A549 (cell line): ENCODE measurements at regions not wholly inside any gene's neighbourhood (a gene's known extent, or its start where the extent isn't known, plus 50 kb on each side); places are given as distances from the start of the nearest gene placed in this dataset.

ENCODE experiments used
- ATAC-seq, 2 experiments: fragments of 200-7000 bp in 1 of 2; fragments of >200 bp in 1 of 2; cut with Nextera tagmentation in 1 of 2; cut with Tn5 transposase in 1 of 2; 3 replicates each; pipeline versions ENCODE4 v1.8.0 to v1.9.1; 2018 to 2020; ENCODE audit warnings: mild to moderate bottlenecking in 1 of 2, moderate library complexity in 1 of 2
- CTCF ChIA-PET: fragments of 300-600 bp; sonication (Branson Sonifier 250); formaldehyde crosslinking; extraction: SDS; loops from one replicate; lab custom pipeline; 2021; ENCODE audit warnings: antibody characterized with exemption, inconsistent platforms; lab: Yijun Ruan, JAX
- POLR2A ChIA-PET: fragments of 350-600 bp; formaldehyde crosslinking; extraction: SDS; loops from one replicate; lab custom pipeline; 2021; ENCODE audit warnings: antibody characterized with exemption, inconsistent platforms; lab: Yijun Ruan, JAX
- DNase-seq, 2 experiments: peaks; one replicate each; pipeline versions ENCODE4 v3.0.0 to v3.0.0-alpha.2; 2011 to 2016; ENCODE audit warnings: low read depth in 1 of 2, low spot score in 1 of 2
- FAIRE-seq: peaks from 2 replicates; lab custom pipeline; 2011; peaks lifted over from hg19 to GRCh38; lab: Jason Lieb, UNC
- H3K27ac ChIP-seq, 2 experiments: fragments of >200 bp; sonication (Bioruptor Twin); formaldehyde crosslinking; 3 replicates each; pipeline ENCODE4 v1.5.1; 2016 to 2017
- H3K4me1 ChIP-seq: fragments of >200 bp; sonication (Bioruptor Twin); formaldehyde crosslinking; 3 replicates; pipeline ENCODE4 v1.6.1; 2016
- H3K4me2 ChIP-seq: fragments of >200 bp; sonication (Bioruptor Twin); formaldehyde crosslinking; 3 replicates; pipeline ENCODE4 v1.6.1; 2016
- H3K4me3 ChIP-seq: fragments of >200 bp; sonication (Bioruptor Twin); formaldehyde crosslinking; 3 replicates; pipeline ENCODE4 v1.5.1; 2016
- H3K9me3 ChIP-seq: fragments of >200 bp; sonication (Bioruptor Twin); formaldehyde crosslinking; 3 replicates; pipeline ENCODE4 v1.6.1; 2016
- ATOH8 ChIP-seq: fragments of 250-450 bp; sonication (Bioruptor Pico); IDR thresholded peaks from 2 replicates; pipeline ENCODE4 v1.5.0; 2020; ENCODE audit warnings: low read depth, mild to moderate bottlenecking, moderate library complexity
- BHLHE40 ChIP-seq: IDR thresholded peaks from 2 replicates; pipeline ENCODE4 v1.6.1; 2012; ENCODE audit warnings: low read depth, low read length, inconsistent platforms
- CHD2 ChIP-seq: fragments of 150-350 bp; IDR thresholded peaks from 2 replicates; pipeline ENCODE4 v1.6.1; 2014; ENCODE audit warnings: low read length; ENCODE audit not compliant: partially characterized antibody
- CTCF ChIP-seq: fragments of >200 bp; sonication (Bioruptor Twin); formaldehyde crosslinking; IDR thresholded peaks from 3 replicates; pipeline ENCODE4 v1.5.1; 2016
- EHMT2 ChIP-seq: fragments of 200-600 bp; sonication (generic); IDR thresholded peaks from 2 replicates; pipeline ENCODE4 v1.6.1; 2016; ENCODE audit warnings: antibody characterized with exemption, low read depth, mild to moderate bottlenecking, moderate library complexity
- ELK1 ChIP-seq: fragments of 150-350 bp; IDR thresholded peaks from 2 replicates; pipeline ENCODE4 v1.6.1; 2014; ENCODE audit warnings: low read depth, mild to moderate bottlenecking, low read length
- FOSL2 ChIP-seq, 2 experiments: fragments of 450-650 bp in 1 of 2; fragments of >200 bp in 1 of 2; sonication (Bioruptor Twin) in 1 of 2; formaldehyde crosslinking; IDR thresholded peaks; 2 replicates each; pipeline versions ENCODE4 v1.5.0 to v1.6.1; 2016 to 2020; ENCODE audit warnings: mild to moderate bottlenecking in 1 of 2, moderate library complexity in 1 of 2
- FOXS1 ChIP-seq: fragments of 250-450 bp; sonication (Bioruptor Pico); IDR thresholded peaks from 2 replicates; pipeline ENCODE4 v1.5.0; 2020; ENCODE audit warnings: mild to moderate bottlenecking, moderate library complexity
- GATA3 ChIP-seq: IDR thresholded peaks from 2 replicates; pipeline ENCODE4 v1.6.1; 2012; ENCODE audit warnings: borderline replicate concordance
- HOXA7 ChIP-seq: fragments of 250-450 bp; sonication (Bioruptor Pico); IDR thresholded peaks from 2 replicates; pipeline ENCODE4 v1.5.0; 2020; ENCODE audit warnings: mild to moderate bottlenecking, moderate library complexity
- HOXB5 ChIP-seq: fragments of 250-450 bp; sonication (Bioruptor Pico); IDR thresholded peaks from 2 replicates; pipeline ENCODE4 v1.5.0; 2020; ENCODE audit warnings: mild to moderate bottlenecking, moderate library complexity
- KDM1A ChIP-seq: fragments of 200-600 bp; sonication (generic); IDR thresholded peaks from 2 replicates; pipeline ENCODE4 v1.6.1; 2016; ENCODE audit warnings: low read depth, mild to moderate bottlenecking
- MAFK ChIP-seq: fragments of 450-650 bp; IDR thresholded peaks from 2 replicates; pipeline ENCODE4 v1.6.1; 2014; ENCODE audit not compliant: partially characterized antibody
- MYC ChIP-seq: IDR thresholded peaks from 2 replicates; pipeline ENCODE4 v1.6.1; 2012; ENCODE audit warnings: mild to moderate bottlenecking, inconsistent platforms, low read length, improper control_type of control experiment, borderline replicate concordance
- NPAS2 ChIP-seq: fragments of 250-450 bp; sonication (Bioruptor Pico); IDR thresholded peaks from 2 replicates; pipeline ENCODE4 v1.8.0; 2022; ENCODE audit warnings: mild to moderate bottlenecking, moderate library complexity, borderline replicate concordance
- NR3C1 ChIP-seq: fragments of >200 bp; sonication (Bioruptor Twin); formaldehyde crosslinking; IDR thresholded peaks from 3 replicates; pipeline ENCODE4 v1.6.1; 2017
- PBX3 ChIP-seq: IDR thresholded peaks from 2 replicates; pipeline ENCODE4 v1.6.1; 2012
- PHF8 ChIP-seq: fragments of 200-600 bp; sonication (generic); IDR thresholded peaks from 2 replicates; pipeline ENCODE4 v1.6.1; 2016; ENCODE audit warnings: low read depth, mild to moderate bottlenecking, antibody characterized with exemption, moderate library complexity, borderline replicate concordance
- POLR2A ChIP-seq: IDR thresholded peaks from 2 replicates; pipeline ENCODE4 v1.6.1; 2012; ENCODE audit warnings: mild to moderate bottlenecking, low read length
- RFX5 ChIP-seq: fragments of 450-650 bp; IDR thresholded peaks from 2 replicates; pipeline ENCODE4 v1.7.1; 2014; ENCODE audit warnings: antibody characterized with exemption, mild to moderate bottlenecking, moderate library complexity
- TP53 ChIP-seq: fragments of 250-450 bp; sonication (Bioruptor Pico); IDR thresholded peaks from 2 replicates; pipeline ENCODE4 v1.5.0; 2021; ENCODE audit warnings: mild to moderate bottlenecking, moderate library complexity
- ZC3H11A ChIP-seq: fragments of 450-650 bp; IDR thresholded peaks from 2 replicates; pipeline ENCODE4 v1.6.1; 2014; ENCODE audit warnings: antibody characterized with exemption, mild to moderate bottlenecking
- ZFP36 ChIP-seq: fragments of 450-650 bp; IDR thresholded peaks from 2 replicates; pipeline ENCODE4 v1.6.1; 2014; ENCODE audit warnings: borderline replicate concordance; ENCODE audit not compliant: partially characterized antibody
- ZNF302 ChIP-seq: fragments of 250-450 bp; sonication (Bioruptor Pico); IDR thresholded peaks from 2 replicates; pipeline ENCODE4 v1.9.0; 2021; ENCODE audit warnings: inconsistent platforms, mild to moderate bottlenecking, moderate library complexity
- ZSCAN20 ChIP-seq: fragments of 250-450 bp; sonication (Bioruptor Pico); IDR thresholded peaks from 2 replicates; pipeline ENCODE4 v1.8.0; 2022; ENCODE audit warnings: mild to moderate bottlenecking, moderate library complexity
- WGBS: methylation state at CpG from one replicate; pipeline ENCODE4 v1.1.6; 2017; ENCODE audit errors: missing lambda C conversion rate; 5-methylcytosine and 5-hydroxymethylcytosine counted together

- Histone ChIP-seq H3K4me2 (no peak overlapping the region), H3K4me1 (no peaks in the 10 kb centered on the region), H3K9me3 (no peaks in the 10 kb centered on the region), H3K27ac (no peak overlapping the region), H3K4me3 (no peak overlapping the region)
- ChIA-PET POLR2A (no interaction called here), CTCF (interaction anchor here (0.8 kb wide), 1 partner anchor 283 kb away, joined by 4 read pairs; no protein-coding TSS in a partner anchor)
- DNase-seq = no peak
- no peak for ATAC-seq
- no peak for TF ChIP-seq EHMT2
- no peak for TF ChIP-seq MAFK
- no peak for TF ChIP-seq ZC3H11A
- no peak for TF ChIP-seq ATOH8 (CRISPR knock-in tag)
- TF ChIP-seq PHF8 = no peak
- no peak for TF ChIP-seq ZFP36
- TF ChIP-seq ZSCAN20 (CRISPR knock-in tag) = no peak
- TF ChIP-seq FOSL2 (IDR thresholded peaks at IDR 0.05) = no peak
- TF ChIP-seq FOSL2 (CRISPR knock-in tag; IDR thresholded peaks at IDR 0.05) = no peak
- TF ChIP-seq NPAS2 (CRISPR knock-in tag) = no peak
- no peak for TF ChIP-seq HOXA7
- no peak for TF ChIP-seq MYC
- TF ChIP-seq KDM1A = no peak
- no peak for TF ChIP-seq ELK1
- TF ChIP-seq BHLHE40 = no peak
- TF ChIP-seq RFX5 = no peak
- no peak for TF ChIP-seq CHD2
- no peak for TF ChIP-seq NR3C1
- no peak for TF ChIP-seq TP53 (CRISPR knock-in tag)
- no peak for FAIRE-seq
- 0% methylated on average over 1 of the region's 1 CpG for WGBS
Measured at GRCh38 chr15:91422797-91423196, 322.7 kb downstream of the SV2B start.

- CTCF ChIA-PET = no interaction called here
- WGBS = 0% methylated on average over 1 of the region's 1 CpG
- no peaks in the 10 kb centered on the region for H3K4me1 ChIP-seq
- FAIRE-seq (no peak), ATAC-seq (no peak), DNase-seq (no peak)
- POLR2A ChIA-PET = no interaction called here
- H3K4me2 ChIP-seq = no peak overlapping the region
- no peaks in the 10 kb centered on the region for H3K9me3 ChIP-seq
- no peak for TF ChIP-seq GATA3
- TF ChIP-seq ZFP36 = no peak
- TF ChIP-seq BHLHE40 = no peak
- no peak for TF ChIP-seq FOXS1 (CRISPR knock-in tag)
- no peak for TF ChIP-seq KDM1A
- no peak for TF ChIP-seq PBX3
- TF ChIP-seq CTCF = no peak
- no peak for TF ChIP-seq ELK1
- no peak for TF ChIP-seq ZNF302 (CRISPR knock-in tag)
- TF ChIP-seq HOXB5 (CRISPR knock-in tag) = no peak
- no peak for TF ChIP-seq POLR2A
- no peak overlapping the region for H3K4me3 ChIP-seq
- H3K27ac ChIP-seq = no peak overlapping the region
Measured at GRCh38 chr15:91424001-91424400, 323.9 kb downstream of the SV2B start.
